Glutamatergic neuron (in vitro differentiated cells): ENCODE measurements at regions not wholly inside any gene's neighbourhood (a gene's known extent, or its start where the extent isn't known, plus 50 kb on each side); places are given as distances from the start of the nearest gene placed in this dataset.
"Not testable (repeated sequence)": the region's sequence is repeated elsewhere in the genome, so short reads cannot be mapped to it uniquely, and the experiment has no call there.

Source experiments
- DNase-seq: peaks from one replicate; pipeline ENCODE4 v3.0.0; 2022
- H3K27ac Mint-ChIP-seq: one replicate; pipeline ENCODE4 v1.8.0; 2020; ENCODE audit warnings: mild to moderate bottlenecking, mixed read lengths, inconsistent platforms; ENCODE audit not compliant: unreplicated experiment
- H3K27me3 Mint-ChIP-seq: one replicate; pipeline ENCODE4 v1.8.0; 2020; ENCODE audit warnings: mild to moderate bottlenecking, moderate library complexity, mixed read lengths, inconsistent platforms; ENCODE audit not compliant: unreplicated experiment
- H3K36me3 Mint-ChIP-seq: one replicate; pipeline ENCODE4 v1.8.0; 2020; ENCODE audit warnings: mild to moderate bottlenecking, mixed read lengths, inconsistent platforms; ENCODE audit not compliant: unreplicated experiment
- H3K4me1 Mint-ChIP-seq: one replicate; pipeline ENCODE4 v1.8.0; 2020; ENCODE audit warnings: mild to moderate bottlenecking, low read depth, mixed read lengths, inconsistent platforms; ENCODE audit not compliant: unreplicated experiment
- H3K4me3 Mint-ChIP-seq: one replicate; pipeline ENCODE4 v1.8.0; 2020; ENCODE audit warnings: mild to moderate bottlenecking, mixed read lengths, inconsistent platforms; ENCODE audit not compliant: unreplicated experiment
- H3K9me3 Mint-ChIP-seq: one replicate; pipeline ENCODE4 v1.8.0; 2020; ENCODE audit warnings: mild to moderate bottlenecking, moderate library complexity, mixed read lengths, inconsistent platforms; ENCODE audit not compliant: unreplicated experiment
- CTCF ChIP-seq: fragments of 200-600 bp; sonication (generic); IDR thresholded peaks from one replicate; pipeline ENCODE4 v1.5.0; 2021; ENCODE audit not compliant: partially characterized antibody, unreplicated experiment

GRCh38 chr7:15816835-15817426 is 130.4 kb upstream of the MEOX2 start:
- H3K4me3 Mint-ChIP-seq: no peak overlapping the region
- no peaks in the 10 kb centered on the region for H3K27me3 Mint-ChIP-seq
- no peaks in the 10 kb centered on the region for H3K4me1 Mint-ChIP-seq
- no peak for DNase-seq
- peaks cover 2% of the 10 kb centered on the region for H3K9me3 Mint-ChIP-seq
- no peak overlapping the region for H3K27ac Mint-ChIP-seq
- no peaks in the 10 kb centered on the region for H3K36me3 Mint-ChIP-seq
- TF ChIP-seq CTCF: no peak

- no peak for DNase-seq
- H3K4me1 Mint-ChIP-seq: no peaks in the 10 kb centered on the region
- TF ChIP-seq CTCF: no peak
- H3K9me3 Mint-ChIP-seq: peaks cover 2% of the 10 kb centered on the region
- no peak overlapping the region for H3K4me3 Mint-ChIP-seq
- H3K27ac Mint-ChIP-seq: no peak overlapping the region
- peaks cover 4% of the 10 kb centered on the region for H3K27me3 Mint-ChIP-seq
- H3K36me3 Mint-ChIP-seq: peaks cover 5% of the 10 kb centered on the region
Measured at GRCh38 chr7:15813448-15813847, 127.0 kb upstream of the MEOX2 start.

- H3K36me3 Mint-ChIP-seq, DNase-seq, H3K9me3 Mint-ChIP-seq, H3K27ac Mint-ChIP-seq, H3K4me3 Mint-ChIP-seq, H3K27me3 Mint-ChIP-seq, H3K4me1 Mint-ChIP-seq: not testable (repeated sequence)
Measured at GRCh38 chr7:15810383-15810782, 123.9 kb upstream of the MEOX2 start.

- H3K4me1 Mint-ChIP-seq, H3K36me3 Mint-ChIP-seq, H3K27ac Mint-ChIP-seq, H3K27me3 Mint-ChIP-seq, DNase-seq, H3K9me3 Mint-ChIP-seq, H3K4me3 Mint-ChIP-seq: not testable (repeated sequence)
Measured at GRCh38 chr7:15809936-15810335, 123.5 kb upstream of the MEOX2 start.

GRCh38 chr7:15805891-15806290 is 119.4 kb upstream of the MEOX2 start:
- TF ChIP-seq CTCF: no peak
- Mint-ChIP-seq H3K27ac (no peak overlapping the region), H3K9me3 (no peaks in the 10 kb centered on the region), H3K36me3 (peaks cover 5% of the 10 kb centered on the region), H3K4me3 (no peak overlapping the region), H3K4me1 (no peaks in the 10 kb centered on the region), H3K27me3 (peaks cover 4% of the 10 kb centered on the region)
- no peak for DNase-seq

GRCh38 chr7:15802425-15802824 is 115.9 kb upstream of the MEOX2 start:
- no peak for DNase-seq
- no peak overlapping the region for H3K27ac Mint-ChIP-seq
- H3K27me3 Mint-ChIP-seq: no peaks in the 10 kb centered on the region
- no peaks in the 10 kb centered on the region for H3K9me3 Mint-ChIP-seq
- H3K36me3 Mint-ChIP-seq: no peaks in the 10 kb centered on the region
- TF ChIP-seq CTCF: no peak
- H3K4me3 Mint-ChIP-seq: no peak overlapping the region
- no peaks in the 10 kb centered on the region for H3K4me1 Mint-ChIP-seq
